RWPE1 (cell line): ENCODE measurements at regions not wholly inside any gene's neighbourhood (a gene's known extent, or its start where the extent isn't known, plus 50 kb on each side); places are given as distances from the start of the nearest gene placed in this dataset.

Experiments used
- CTCF ChIA-PET: fragments of 350-600 bp; sonication (Branson Sonifier 250); formaldehyde crosslinking; extraction: SDS; loops from one replicate; lab custom pipeline; 2021; lab: Yijun Ruan, JAX
- POLR2A ChIA-PET: fragments of 400-600 bp; formaldehyde crosslinking; extraction: SDS; loops from one replicate; lab custom pipeline; 2020; ENCODE audit warnings: antibody characterized with exemption; ENCODE audit not compliant: low non-redundant PET; lab: Yijun Ruan, JAX
- DNase-seq: peaks from one replicate; pipeline ENCODE4 v3.0.0; 2012; ENCODE audit warnings: low spot score
- H3K27ac ChIP-seq: fragments of 450-650 bp; 2 replicates; pipeline ENCODE4 v1.5.1; 2017
- TF ChIP-seq, protein P1 (sequence below): fragments of 450-650 bp; conservative IDR thresholded peaks from 2 replicates; pipeline ENCODE4 v1.5.1; 2017; ENCODE audit warnings: low read depth, mild to moderate bottlenecking

DNA sequence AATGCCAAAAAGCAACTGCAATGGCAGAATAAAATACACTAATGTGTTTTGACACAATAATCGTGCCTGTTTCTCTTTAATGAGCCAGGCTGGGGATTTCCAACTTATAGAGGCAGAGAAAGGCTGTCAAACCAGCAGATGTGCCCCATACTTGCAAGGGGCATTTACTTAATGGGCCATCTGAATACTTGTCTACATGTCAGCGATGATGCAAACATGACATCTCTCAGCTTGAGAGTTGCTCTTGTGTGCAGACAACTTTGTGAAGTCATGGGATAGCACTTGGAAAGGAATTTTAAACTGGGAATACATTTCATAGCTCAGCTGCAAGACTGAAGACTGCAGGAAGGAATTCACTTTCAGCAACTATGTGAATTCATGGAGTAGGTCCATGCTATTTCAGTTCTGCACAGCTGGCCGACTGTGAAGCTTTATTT lies 127.4 kb upstream of the ADAMTS9 start:
- CTCF ChIA-PET: no interaction called here
- POLR2A ChIA-PET: no interaction called here
- H3K27ac ChIP-seq: no peak overlapping the region
- TF ChIP-seq, protein P1, sequence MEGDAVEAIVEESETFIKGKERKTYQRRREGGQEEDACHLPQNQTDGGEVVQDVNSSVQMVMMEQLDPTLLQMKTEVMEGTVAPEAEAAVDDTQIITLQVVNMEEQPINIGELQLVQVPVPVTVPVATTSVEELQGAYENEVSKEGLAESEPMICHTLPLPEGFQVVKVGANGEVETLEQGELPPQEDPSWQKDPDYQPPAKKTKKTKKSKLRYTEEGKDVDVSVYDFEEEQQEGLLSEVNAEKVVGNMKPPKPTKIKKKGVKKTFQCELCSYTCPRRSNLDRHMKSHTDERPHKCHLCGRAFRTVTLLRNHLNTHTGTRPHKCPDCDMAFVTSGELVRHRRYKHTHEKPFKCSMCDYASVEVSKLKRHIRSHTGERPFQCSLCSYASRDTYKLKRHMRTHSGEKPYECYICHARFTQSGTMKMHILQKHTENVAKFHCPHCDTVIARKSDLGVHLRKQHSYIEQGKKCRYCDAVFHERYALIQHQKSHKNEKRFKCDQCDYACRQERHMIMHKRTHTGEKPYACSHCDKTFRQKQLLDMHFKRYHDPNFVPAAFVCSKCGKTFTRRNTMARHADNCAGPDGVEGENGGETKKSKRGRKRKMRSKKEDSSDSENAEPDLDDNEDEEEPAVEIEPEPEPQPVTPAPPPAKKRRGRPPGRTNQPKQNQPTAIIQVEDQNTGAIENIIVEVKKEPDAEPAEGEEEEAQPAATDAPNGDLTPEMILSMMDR: no peak
- no peak for DNase-seq

DNA sequence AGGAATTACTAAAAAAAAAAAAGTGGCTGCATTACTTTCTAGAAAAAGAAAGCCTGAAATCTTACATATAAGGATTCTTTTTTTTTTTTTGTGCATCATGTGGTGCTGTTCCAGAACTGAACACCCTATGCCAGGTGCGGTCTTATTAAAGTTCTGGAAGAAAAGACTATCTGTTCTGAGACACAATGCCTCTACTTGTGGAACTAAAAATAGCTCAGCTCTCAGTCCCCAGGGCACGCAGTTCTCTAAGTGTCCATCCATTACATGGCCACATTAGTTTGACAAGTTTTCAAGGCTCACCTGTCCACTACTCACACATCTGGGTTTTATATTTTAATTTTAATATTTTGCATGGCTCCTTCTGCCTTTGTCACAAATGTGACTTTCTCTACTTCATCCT lies 126.6 kb upstream of the ADAMTS9 start:
- ChIA-PET POLR2A (no interaction called here), CTCF (no interaction called here)
- DNase-seq: no peak
- H3K27ac ChIP-seq: no peak overlapping the region
- TF ChIP-seq, protein P1: no peak

- TF ChIP-seq, protein P1: no peak
- H3K27ac ChIP-seq: no peak overlapping the region
- ChIA-PET CTCF (no interaction called here), POLR2A (no interaction called here)
- DNase-seq: no peak
Measured at GRCh38 chr3:64813326-64813725, 125.5 kb upstream of the ADAMTS9 start.

DNA sequence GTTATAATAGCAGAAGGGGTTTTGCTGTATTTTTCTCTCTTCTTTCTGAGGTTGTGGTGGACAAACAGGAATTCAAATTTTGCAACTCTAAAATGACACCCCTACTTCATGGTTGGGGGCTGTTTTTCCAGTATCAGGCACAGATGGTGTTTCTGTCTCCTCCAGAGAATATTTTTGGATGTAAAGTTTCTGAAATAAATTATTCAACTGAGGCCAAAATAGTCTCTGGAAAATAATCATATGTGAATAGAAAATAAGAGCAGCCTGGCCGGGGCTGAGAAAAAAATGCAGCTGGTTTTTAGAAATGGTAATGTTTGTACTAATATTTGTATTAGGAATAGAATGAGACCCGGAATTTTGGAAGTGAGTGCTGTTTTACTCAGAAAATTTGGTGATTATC lies 121.3 kb upstream of the ADAMTS9 start:
- ChIA-PET CTCF (no interaction called here), POLR2A (no interaction called here)
- H3K27ac ChIP-seq: no peak overlapping the region
- TF ChIP-seq, protein P1: no peak
- no peak for DNase-seq

DNA sequence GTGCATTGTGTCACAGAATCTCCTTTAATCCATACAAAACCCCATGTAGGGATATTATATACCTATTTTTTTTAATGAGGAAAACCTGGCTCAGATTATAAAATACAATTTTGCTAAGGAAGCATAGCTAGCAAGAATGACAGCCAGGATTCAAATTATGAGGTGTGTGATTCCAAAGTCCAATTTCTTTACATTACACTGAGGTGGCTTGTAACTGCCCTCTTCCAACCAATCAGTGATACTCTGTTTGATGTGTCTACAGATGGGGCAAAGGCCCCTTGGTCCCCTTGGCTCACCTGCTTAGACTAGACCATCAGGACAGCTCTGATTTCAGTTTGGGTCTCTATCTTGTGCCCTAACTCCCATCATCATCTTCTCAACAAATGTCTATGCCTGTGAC lies 120.3 kb upstream of the ADAMTS9 start:
- no peak overlapping the region for H3K27ac ChIP-seq
- TF ChIP-seq, protein P1: no peak
- POLR2A ChIA-PET: no interaction called here
- CTCF ChIA-PET: interaction anchor here (0.7 kb wide), 1 partner anchor 1389 kb away, joined by 3 read pairs; no protein-coding TSS in a partner anchor
- DNase-seq: no peak

DNA sequence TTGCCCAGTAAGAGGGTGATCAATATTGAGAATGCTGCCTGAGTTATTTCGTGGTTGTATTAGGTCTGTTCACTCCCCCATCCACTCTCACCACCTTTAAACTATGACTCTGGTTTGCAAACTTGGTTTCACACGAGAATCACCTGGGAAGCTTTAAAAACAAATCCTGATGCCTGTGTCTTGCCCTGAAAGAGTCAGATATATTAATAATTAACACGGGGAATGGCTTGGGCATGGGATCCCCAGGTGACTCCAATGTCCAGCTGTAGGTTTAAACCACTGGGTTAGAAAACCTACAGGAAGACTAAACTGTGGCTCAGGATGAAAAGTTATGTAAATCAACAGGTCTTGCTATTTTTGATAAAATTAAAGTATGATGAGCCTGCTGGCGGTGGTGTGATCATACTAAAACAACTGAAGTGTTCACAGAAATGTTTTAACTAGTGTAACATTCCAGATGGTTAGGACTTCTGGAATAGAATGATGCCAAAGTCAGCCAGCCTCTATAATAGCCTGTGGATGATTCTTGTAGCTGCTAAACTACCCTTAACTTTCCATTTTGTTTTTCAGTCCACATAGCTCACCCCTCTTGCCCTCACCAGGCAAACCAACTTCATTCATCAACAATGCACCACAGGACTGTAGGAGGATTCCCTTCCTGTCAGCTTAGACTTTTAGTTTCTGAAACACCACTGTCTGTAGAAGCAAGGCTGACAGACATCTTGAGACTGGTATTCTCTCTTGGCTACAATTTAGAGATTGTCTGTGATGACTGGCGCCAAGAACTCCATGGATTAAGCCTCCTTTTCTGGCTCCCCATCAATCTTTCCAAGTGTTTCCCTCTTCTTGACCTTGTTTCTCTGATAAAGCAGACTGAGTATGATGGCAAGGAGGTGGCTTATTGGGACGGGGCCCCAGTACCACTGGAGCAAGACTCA lies 119.1 kb upstream of the ADAMTS9 start:
- H3K27ac ChIP-seq: no peak overlapping the region
- DNase-seq: no peak
- CTCF ChIA-PET: interaction anchor here (0.7 kb wide), 1 partner anchor 1391 kb away, joined by 3 read pairs; no protein-coding TSS in a partner anchor
- TF ChIP-seq, protein P1: no peak
- POLR2A ChIA-PET: no interaction called here
